Mononuclear cell (primary cell): ENCODE measurements at regions not wholly inside any gene's neighbourhood (a gene's known extent, or its start where the extent isn't known, plus 50 kb on each side); places are given as distances from the start of the nearest gene placed in this dataset.

Source experiments
- H3K27me3 ChIP-seq: 2 replicates; pipeline ENCODE4 v1.6.0; 2011; ENCODE audit warnings: low read length, control low read depth; ENCODE audit not compliant: insufficient read depth
- H3K4me1 ChIP-seq: 2 replicates; pipeline ENCODE4 v1.5.1; 2011; ENCODE audit warnings: mild to moderate bottlenecking, low read length, control low read depth; ENCODE audit not compliant: insufficient read depth
- H3K4me3 ChIP-seq: 2 replicates; pipeline ENCODE4 v1.5.1; 2011; ENCODE audit warnings: mild to moderate bottlenecking, low read length, moderate library complexity
- H3K9me3 ChIP-seq: 2 replicates; pipeline ENCODE4 v1.5.1; 2011; ENCODE audit warnings: low read depth, mild to moderate bottlenecking, control low read depth, low read length

DNA sequence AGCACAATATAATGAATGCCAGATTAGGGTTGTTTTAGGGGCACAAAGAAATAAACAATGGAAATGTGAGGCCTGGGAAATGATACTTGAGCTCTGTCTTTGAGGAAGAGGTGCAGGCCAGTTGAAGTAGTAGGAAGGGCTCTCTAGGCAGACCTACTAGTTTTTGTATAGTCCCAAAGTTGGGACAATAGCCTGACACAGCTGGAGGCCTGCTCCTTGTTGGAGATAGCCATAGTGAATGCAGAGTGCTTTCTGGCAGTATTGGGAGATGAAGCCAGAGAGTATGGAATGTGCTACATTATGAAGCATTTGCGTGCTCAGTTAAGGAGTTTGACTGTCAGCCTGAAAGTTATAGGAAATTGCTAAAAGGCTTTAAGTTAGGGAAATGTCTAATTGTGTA is 251.2 kb upstream of the ZPLD1 start:
- H3K4me3 ChIP-seq = no peak overlapping the region
- H3K27me3 ChIP-seq = no peaks in the 10 kb centered on the region
- H3K9me3 ChIP-seq = no peaks in the 10 kb centered on the region
- H3K4me1 ChIP-seq = peaks cover 18% of the 10 kb centered on the region

GRCh38 chr3:102189541-102189940 is 245.3 kb upstream of the ZPLD1 start:
- no peaks in the 10 kb centered on the region for H3K9me3 ChIP-seq

GRCh38 chr3:102189956-102190723 is 244.7 kb upstream of the ZPLD1 start:
- Histone ChIP-seq H3K9me3 (no peaks in the 10 kb centered on the region), H3K27me3 (no peaks in the 10 kb centered on the region), H3K4me3 (no peak overlapping the region), H3K4me1 (no peaks in the 10 kb centered on the region)

More at GRCh38 chr3:102189541-102189940, 245.3 kb upstream of the ZPLD1 start:
- no peak overlapping the region for H3K4me3 ChIP-seq
- H3K4me1 ChIP-seq = no peaks in the 10 kb centered on the region
- H3K27me3 ChIP-seq = no peaks in the 10 kb centered on the region

GRCh38 chr3:102192575-102192974 is 242.2 kb upstream of the ZPLD1 start:
- H3K4me3 ChIP-seq = no peak overlapping the region
- no peaks in the 10 kb centered on the region for H3K9me3 ChIP-seq
- no peaks in the 10 kb centered on the region for H3K4me1 ChIP-seq
- no peaks in the 10 kb centered on the region for H3K27me3 ChIP-seq

GRCh38 chr3:102193255-102193654 is 241.6 kb upstream of the ZPLD1 start:
- no peaks in the 10 kb centered on the region for H3K4me1 ChIP-seq
- H3K4me3 ChIP-seq = no peak overlapping the region
- H3K27me3 ChIP-seq = no peaks in the 10 kb centered on the region
- H3K9me3 ChIP-seq = no peaks in the 10 kb centered on the region

- Histone ChIP-seq H3K4me1 (no peaks in the 10 kb centered on the region), H3K27me3 (no peaks in the 10 kb centered on the region), H3K9me3 (no peaks in the 10 kb centered on the region), H3K4me3 (no peak overlapping the region)
Observed at GRCh38 chr3:102194001-102194400, 240.8 kb upstream of the ZPLD1 start.

GRCh38 chr3:102194760-102195159 is 240.1 kb upstream of the ZPLD1 start:
- H3K27me3 ChIP-seq = no peaks in the 10 kb centered on the region
- H3K4me1 ChIP-seq = no peaks in the 10 kb centered on the region
- H3K4me3 ChIP-seq = no peak overlapping the region
- H3K9me3 ChIP-seq = no peaks in the 10 kb centered on the region

DNA sequence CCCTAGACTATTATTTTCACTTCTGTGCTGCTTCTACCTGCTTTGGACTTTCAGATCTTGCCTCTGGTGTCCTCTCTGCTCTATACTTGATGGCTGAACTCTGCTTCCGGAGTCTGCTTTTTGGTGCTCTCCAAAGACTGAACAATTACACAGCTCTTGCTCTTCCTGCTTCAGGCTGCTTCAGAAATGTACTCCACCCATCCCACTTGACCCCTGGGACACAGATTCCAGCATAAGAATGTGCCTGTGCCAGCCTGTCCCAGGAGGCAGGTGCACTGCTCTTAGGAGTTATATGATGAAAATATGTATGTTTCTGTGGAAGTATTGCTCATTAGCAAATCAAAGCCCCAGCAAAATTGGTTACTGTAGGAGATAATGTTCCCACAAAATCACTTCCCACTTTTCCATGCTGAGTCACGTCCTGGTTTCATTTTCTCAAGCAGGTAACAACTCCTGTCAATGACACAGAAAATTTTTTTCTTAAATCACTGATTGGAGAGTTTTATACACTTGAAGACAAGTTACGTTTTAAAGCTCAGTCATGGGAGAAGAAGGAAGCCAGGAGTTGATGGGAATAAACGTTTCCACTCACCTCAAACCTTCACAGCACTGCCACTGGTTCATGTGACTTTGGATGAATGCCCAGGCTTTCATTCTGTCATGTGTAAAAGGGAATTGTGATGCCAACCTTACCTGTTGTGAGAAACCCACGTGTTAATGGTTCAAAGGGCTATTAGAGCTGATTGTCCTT is 239.4 kb upstream of the ZPLD1 start:
- H3K4me3 ChIP-seq = no peak overlapping the region

GRCh38 chr3:102200126-102200525 is 234.7 kb upstream of the ZPLD1 start:
- Histone ChIP-seq H3K4me1 (no peaks in the 10 kb centered on the region), H3K9me3 (no peaks in the 10 kb centered on the region), H3K27me3 (no peaks in the 10 kb centered on the region), H3K4me3 (no peak overlapping the region)

More for the DNA sequence above, 239.4 kb upstream of the ZPLD1 start:
- Histone ChIP-seq H3K9me3 (no peaks in the 10 kb centered on the region), H3K4me1 (no peaks in the 10 kb centered on the region), H3K27me3 (no peaks in the 10 kb centered on the region)

DNA sequence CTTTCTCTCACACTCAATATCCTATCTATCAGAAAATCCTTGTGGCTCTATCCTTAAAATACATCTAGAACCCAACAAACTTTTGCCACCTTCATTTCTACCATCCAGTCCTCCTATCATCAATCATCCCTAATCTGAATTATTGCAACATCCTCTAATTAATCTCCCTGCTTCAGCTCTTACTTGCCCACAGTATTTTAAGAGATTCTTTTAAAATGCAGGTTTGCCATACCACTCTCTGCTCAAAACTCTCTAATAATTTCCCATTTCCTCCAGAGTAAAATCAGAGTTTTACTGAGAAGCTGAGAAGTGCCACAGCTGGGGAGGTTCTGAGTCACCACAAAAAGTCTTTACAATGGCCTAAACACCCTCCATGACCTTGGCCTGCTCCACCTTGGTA is 234.3 kb upstream of the ZPLD1 start:
- H3K4me3 ChIP-seq = no peak overlapping the region
- H3K4me1 ChIP-seq = no peaks in the 10 kb centered on the region
- no peaks in the 10 kb centered on the region for H3K9me3 ChIP-seq
- H3K27me3 ChIP-seq = no peaks in the 10 kb centered on the region

- no peaks in the 10 kb centered on the region for H3K27me3 ChIP-seq
- no peaks in the 10 kb centered on the region for H3K9me3 ChIP-seq
- no peaks in the 10 kb centered on the region for H3K4me1 ChIP-seq
- no peak overlapping the region for H3K4me3 ChIP-seq
Observed at GRCh38 chr3:102205647-102206046, 229.2 kb upstream of the ZPLD1 start.

DNA sequence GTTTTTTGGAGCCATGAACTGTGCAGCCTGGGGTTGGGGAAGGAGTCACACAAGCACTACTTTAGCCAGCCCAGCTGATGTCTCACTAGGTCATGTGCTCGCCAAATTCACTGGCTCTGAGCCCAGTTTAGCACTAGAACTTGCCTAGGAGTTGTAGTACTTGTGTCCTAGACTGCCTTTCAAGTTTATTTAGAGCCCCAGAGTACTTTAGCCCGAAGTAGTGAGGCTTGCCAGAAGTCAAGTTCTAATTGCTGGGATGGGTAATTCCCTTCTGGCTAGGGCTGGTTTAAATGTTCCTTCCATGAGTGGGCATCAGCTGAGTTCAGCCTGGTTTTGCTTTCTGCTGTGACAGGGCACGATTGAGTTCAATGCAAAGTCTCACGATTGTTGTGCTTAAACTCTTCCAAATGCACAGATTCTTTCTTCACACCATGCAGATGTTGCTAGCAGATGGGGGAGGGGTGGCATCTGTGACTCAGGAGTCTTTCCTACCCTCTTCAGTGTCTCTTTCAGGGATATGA is 228.2 kb upstream of the ZPLD1 start:
- Histone ChIP-seq H3K9me3 (no peaks in the 10 kb centered on the region), H3K4me3 (no peak overlapping the region), H3K4me1 (no peaks in the 10 kb centered on the region), H3K27me3 (no peaks in the 10 kb centered on the region)

GRCh38 chr3:102207151-102207571 is 227.7 kb upstream of the ZPLD1 start:
- H3K4me1 ChIP-seq = no peaks in the 10 kb centered on the region
- no peak overlapping the region for H3K4me3 ChIP-seq
- H3K9me3 ChIP-seq = no peaks in the 10 kb centered on the region
- no peaks in the 10 kb centered on the region for H3K27me3 ChIP-seq

DNA sequence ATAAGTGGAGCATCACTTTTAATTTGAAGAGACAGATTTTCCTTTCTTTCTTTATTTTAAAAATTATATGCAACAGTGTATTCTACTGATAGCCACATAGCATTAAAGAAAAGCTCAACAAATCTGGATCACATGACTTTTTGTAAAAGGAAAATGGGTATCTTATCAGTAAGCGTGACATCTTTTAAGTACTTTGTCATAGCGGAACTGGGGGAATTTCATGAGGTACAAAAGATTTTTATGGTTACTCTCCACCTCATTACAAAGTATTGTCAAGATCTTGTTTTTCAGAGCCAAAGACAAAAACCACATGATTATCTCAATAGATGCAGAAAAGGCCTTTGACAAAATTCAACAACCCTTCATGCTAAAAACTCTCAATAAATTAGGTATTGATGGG is 219.6 kb upstream of the ZPLD1 start:
- no peaks in the 10 kb centered on the region for H3K27me3 ChIP-seq
- no peak overlapping the region for H3K4me3 ChIP-seq
- no peaks in the 10 kb centered on the region for H3K4me1 ChIP-seq
- no peaks in the 10 kb centered on the region for H3K9me3 ChIP-seq

- Histone ChIP-seq H3K9me3 (no peaks in the 10 kb centered on the region), H3K4me3 (no peak overlapping the region), H3K27me3 (no peaks in the 10 kb centered on the region), H3K4me1 (peaks cover 26% of the 10 kb centered on the region)
Observed at GRCh38 chr3:102223132-102223531, 211.7 kb upstream of the ZPLD1 start.
